ENCODE measurements at regions not wholly inside any gene's neighbourhood (a gene's known extent, or its start where the extent isn't known, plus 50 kb on each side); places are given as distances from the start of the nearest gene placed in this dataset.
A peak's percentile ranks its signal among the peaks of the same experiment; 100 is the strongest.

DNA sequence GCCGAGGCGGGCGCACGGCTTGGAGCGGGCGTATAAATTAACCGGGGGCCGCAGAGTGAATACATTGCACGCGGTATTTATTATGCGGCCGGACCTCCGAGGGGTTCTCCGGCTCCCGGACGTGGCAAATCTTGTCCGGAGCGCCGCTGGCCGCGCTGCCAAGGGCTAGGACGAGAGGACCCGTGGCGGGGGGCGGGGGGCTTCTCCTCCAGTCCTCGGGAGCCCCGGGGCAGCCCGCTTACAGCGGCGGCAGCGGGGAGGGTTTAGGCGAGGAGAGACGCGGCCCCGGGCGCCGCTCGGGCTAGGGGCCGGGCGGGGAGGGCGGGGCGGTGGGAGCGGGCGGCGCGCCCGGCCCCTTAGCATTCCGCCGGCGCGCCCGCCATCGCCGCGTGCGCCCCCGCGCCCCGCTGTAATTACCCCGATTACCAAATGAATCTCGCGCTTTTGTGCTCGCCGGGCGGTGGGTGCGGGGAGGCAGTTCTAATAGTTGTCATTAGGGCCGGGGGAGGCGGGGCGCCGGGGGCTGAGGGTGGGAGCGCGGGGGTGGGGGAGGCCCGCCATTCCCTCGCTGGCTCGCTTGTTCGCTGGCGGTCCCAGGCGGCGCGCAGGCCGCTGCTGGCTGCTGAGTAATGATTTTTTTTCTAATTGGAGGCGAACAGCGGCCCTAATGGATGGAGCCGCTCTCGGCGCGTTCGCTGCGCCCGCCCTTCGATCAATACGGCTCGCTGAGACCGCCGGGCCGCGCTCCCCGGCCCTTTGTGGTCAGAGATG lies 276.6 kb downstream of the BCOR start:
- no peak for DNase-seq (ENCODE audit: low read depth)
- TF ChIP-seq CTCF (IDR thresholded peaks at IDR 0.05; ENCODE audit: insufficient read depth, low read length, poor library complexity, severe bottlenecking) = no peak
- no peaks in the 10 kb centered on the region for H3K36me3 ChIP-seq (ENCODE audit: control insufficient read depth, insufficient read depth, low read length)
- peak overlapping the region; percentile 28 for H3K4me3 ChIP-seq (ENCODE audit: low read depth, low read length)
- H3K27me3 ChIP-seq (ENCODE audit: control insufficient read depth, insufficient read depth, low read length) = peaks cover 4% of the 10 kb centered on the region

DNA sequence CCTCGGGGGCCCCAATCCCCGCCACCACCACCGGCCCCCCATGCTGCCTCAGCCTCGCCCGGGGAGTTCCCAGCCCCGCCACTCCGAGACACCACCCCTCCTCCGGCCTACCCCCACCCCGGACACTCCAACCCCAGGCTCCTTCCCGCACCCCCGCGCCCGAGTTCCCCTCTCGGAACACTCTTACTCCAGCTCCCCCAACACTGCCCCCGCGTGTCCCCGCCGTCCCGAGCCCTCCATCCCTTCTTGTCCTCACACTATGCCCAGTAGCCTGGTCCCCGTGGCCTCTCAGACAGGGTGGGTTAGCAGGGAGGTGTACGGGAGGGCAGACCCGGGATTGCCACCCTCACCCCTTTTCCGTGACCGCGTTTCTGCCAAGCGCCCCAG lies 276.1 kb downstream of the BCOR start:
- no peak for DNase-seq (ENCODE audit: low read depth)
- Histone ChIP-seq H3K27me3 (ENCODE audit: control insufficient read depth, insufficient read depth, low read length) (peaks cover 4% of the 10 kb centered on the region), H3K4me3 (ENCODE audit: low read depth, low read length) (peak overlapping the region; percentile 28), H3K36me3 (ENCODE audit: control insufficient read depth, insufficient read depth, low read length) (no peaks in the 10 kb centered on the region)
- TF ChIP-seq CTCF (IDR thresholded peaks at IDR 0.05; ENCODE audit: insufficient read depth, low read length, poor library complexity, severe bottlenecking) = no peak

DNA sequence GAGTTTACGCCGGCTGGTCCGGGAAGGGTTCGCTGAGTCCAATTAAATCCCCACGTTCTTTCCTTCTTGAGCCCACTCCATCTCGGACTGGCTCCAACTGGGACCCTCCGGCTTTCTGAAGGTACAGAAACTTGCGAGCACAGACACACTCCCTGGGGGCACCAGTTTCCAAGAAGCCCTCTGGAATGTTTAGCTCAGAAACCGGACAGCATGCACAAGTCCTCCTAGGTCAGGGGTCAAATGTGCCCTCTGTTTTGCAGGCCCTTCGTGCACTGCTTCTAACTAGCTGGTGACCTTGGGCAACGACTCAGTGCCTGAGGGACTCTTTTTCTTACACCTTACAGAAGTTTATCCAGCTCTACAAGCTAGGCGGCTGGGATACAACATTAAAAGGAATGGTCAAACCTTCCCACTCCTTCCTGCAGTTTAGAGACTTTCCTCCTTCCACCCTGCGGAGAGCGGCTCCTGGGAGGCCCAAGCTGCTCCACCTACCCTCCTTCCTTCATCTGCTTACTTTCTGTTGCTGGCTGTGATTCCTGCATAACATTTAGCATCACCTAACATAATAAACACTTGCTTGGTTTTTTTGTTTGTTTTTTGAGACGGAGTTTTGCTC lies 275.5 kb downstream of the BCOR start:
- H3K36me3 ChIP-seq (ENCODE audit: control insufficient read depth, insufficient read depth, low read length) = no peaks in the 10 kb centered on the region
- TF ChIP-seq CTCF (IDR thresholded peaks at IDR 0.05; ENCODE audit: insufficient read depth, low read length, poor library complexity, severe bottlenecking) = no peak
- H3K27me3 ChIP-seq (ENCODE audit: control insufficient read depth, insufficient read depth, low read length) = peaks cover 4% of the 10 kb centered on the region
- no peak for DNase-seq (ENCODE audit: low read depth)
- H3K4me3 ChIP-seq (ENCODE audit: low read depth, low read length) = no peak overlapping the region

DNA sequence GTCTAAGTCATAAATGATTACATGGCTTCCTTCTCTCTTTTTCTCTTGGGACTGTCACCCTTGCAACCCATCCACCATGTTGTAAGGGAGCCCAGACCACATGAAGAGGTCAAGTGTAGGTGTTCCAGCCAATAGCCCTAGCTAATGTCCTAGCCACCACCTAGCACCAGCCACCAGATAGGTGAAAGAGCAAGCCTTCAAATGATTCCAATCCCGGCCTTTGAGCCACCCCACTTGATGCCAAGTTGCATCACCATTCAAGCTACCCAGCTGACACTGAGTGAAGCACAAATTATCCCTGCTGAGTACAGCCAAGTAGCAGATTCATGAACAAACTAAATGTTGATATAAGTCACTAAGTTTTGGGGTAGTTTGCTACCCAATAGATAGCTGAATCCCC lies 274.3 kb downstream of the BCOR start:
- Histone ChIP-seq H3K36me3 (ENCODE audit: control insufficient read depth, insufficient read depth, low read length) (no peaks in the 10 kb centered on the region), H3K4me3 (ENCODE audit: low read depth, low read length) (no peak overlapping the region), H3K27me3 (ENCODE audit: control insufficient read depth, insufficient read depth, low read length) (peaks cover 4% of the 10 kb centered on the region)
- no peak for TF ChIP-seq CTCF (IDR thresholded peaks at IDR 0.05; ENCODE audit: insufficient read depth, low read length, poor library complexity, severe bottlenecking)
- DNase-seq (ENCODE audit: low read depth) = no peak

DNA sequence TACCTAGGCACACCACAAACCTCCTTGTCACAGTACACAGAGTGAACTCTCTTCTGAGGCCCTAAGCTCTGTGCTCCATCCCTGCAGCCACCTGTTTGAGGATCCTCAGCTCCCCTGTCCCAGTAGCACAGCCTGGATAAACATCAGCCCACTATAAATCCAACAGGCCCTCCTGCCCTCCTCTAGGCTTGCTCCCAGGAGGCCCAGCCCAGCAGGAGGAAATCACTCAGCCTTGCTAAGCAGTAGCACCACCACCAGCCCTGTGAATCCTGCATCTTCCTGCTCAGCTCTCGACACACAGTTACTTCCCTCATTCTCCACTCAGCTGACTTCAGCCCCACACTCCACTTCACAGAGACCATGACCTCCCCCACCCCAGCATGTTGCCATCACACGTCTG lies 273.9 kb downstream of the BCOR start:
- Histone ChIP-seq H3K36me3 (ENCODE audit: control insufficient read depth, insufficient read depth, low read length) (no peaks in the 10 kb centered on the region), H3K27me3 (ENCODE audit: control insufficient read depth, insufficient read depth, low read length) (peaks cover 4% of the 10 kb centered on the region), H3K4me3 (ENCODE audit: low read depth, low read length) (no peak overlapping the region)
- no peak for TF ChIP-seq CTCF (IDR thresholded peaks at IDR 0.05; ENCODE audit: insufficient read depth, low read length, poor library complexity, severe bottlenecking)
- DNase-seq (ENCODE audit: low read depth) = no peak
